UCSD-AML1 (cell line): ENCODE measurements at regions not wholly inside any gene's neighbourhood (a gene's known extent, or its start where the extent isn't known, plus 50 kb on each side); places are given as distances from the start of the nearest gene placed in this dataset.
"Not testable (repeated sequence)": the region's sequence is repeated elsewhere in the genome, so short reads cannot be mapped to it uniquely, and the experiment has no call there.

ENCODE experiments used
- DNase-seq: peaks from one replicate; lab custom pipeline; 2025; ENCODE audit not compliant: unreplicated experiment; lab: John Stamatoyannopoulos, UW

GRCh38 chr15:66959875-66960274 is 105.5 kb upstream of the SMAD3 start:
- DNase-seq = no peak

DNA sequence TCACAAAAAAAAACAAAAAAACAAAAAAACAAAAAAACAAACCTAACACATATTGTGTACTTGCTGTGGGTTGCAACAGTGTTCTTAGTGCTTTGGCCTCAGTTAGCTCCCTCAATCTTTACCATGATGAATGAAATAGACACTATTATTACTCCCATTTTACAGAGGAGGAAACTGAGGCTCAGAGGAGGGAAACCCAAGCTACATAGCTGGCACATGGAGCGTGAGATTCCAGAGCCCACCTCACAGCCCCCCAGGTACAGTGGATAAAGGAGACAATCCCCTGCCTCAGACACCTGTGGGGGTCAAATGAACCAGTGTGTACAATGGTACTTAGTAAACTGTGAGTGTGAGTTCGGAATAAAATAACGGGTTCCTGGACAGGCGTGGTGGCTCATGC is 104.9 kb upstream of the SMAD3 start:
- no peak for DNase-seq

DNA sequence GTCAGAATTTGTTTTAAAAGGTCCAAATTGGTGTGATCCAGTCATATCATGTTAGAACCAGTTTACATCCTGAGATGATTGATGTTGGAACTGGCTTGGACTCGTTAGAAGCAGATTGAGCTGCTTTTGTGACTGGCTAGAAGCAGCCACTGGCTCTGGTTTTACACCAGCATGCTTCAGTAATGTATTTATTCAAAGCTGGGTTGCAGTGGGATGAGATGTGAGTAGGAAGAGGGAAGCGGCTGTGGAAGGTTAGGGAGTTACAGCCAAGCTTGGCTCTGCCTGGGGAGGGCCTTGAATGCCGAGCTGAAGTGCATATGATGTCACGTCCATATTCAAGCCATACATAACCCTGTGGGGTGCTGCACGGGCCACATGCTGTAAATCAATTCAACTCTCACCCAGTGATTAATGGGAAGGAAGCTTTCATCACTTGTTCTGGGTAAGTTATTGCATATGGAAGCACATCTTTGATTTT is 104.0 kb upstream of the SMAD3 start:
- DNase-seq = no peak

DNA sequence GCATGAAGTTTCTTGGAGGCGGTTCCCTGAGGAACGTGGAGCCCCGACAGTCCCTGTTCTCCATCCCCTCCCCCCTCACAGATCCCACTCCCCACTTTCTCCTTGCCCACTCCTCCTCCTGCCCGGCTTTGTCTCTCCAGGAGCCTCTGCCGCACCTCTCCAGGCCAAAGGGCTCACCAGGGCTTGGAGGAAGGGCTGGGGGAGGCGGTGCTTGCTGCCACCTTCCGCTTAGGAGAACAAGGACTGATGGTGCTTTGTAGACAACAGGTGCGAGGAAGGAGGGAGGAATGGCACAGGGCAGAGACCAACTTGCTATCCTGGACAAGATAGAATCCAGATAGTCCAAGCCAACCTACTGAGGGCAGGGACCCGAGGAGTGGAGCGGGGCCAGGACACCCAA is 103.5 kb upstream of the SMAD3 start:
- DNase-seq = no peak

- DNase-seq = no peak
Measured at GRCh38 chr15:66962522-66962921, 102.9 kb upstream of the SMAD3 start.

DNA sequence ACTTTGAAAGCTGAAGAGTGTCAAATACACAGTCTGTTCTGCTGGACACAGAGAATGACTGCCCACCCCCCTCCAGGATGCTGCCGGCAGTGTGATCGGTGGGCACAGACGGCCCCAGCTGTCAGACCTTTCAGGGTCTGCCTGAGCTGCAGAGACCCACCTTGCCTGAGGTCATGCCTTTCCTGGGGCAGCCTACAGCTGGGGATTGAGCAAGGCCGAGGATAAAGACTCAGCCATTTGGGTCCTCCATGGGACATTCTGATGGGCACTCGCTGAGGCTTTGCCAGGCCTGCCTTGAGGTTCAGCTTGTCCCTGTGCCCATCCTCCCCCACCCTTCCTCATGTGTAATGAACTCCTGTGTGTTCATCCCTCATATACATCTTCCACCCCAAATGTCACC is 102.3 kb upstream of the SMAD3 start:
- DNase-seq = no peak

DNA sequence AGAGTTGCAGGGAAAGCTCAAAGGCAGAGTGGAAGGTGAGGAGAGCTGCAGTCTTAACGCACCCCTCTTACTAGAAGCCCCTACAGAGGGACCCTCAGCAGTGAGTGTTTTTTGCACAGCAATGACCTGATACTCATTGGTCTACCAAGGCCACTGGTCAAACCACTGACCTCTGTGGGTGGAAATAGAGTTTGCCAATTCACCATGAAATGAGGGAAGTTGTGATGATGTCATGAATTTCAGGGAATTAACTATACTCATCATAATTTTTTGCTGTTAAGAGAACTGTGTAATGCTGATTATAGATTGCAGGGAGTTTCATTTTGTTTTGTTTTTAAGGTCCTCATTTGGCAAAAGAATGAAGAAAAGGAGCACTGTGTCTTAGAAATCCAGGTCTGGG is 101.7 kb upstream of the SMAD3 start:
- DNase-seq = no peak

DNA sequence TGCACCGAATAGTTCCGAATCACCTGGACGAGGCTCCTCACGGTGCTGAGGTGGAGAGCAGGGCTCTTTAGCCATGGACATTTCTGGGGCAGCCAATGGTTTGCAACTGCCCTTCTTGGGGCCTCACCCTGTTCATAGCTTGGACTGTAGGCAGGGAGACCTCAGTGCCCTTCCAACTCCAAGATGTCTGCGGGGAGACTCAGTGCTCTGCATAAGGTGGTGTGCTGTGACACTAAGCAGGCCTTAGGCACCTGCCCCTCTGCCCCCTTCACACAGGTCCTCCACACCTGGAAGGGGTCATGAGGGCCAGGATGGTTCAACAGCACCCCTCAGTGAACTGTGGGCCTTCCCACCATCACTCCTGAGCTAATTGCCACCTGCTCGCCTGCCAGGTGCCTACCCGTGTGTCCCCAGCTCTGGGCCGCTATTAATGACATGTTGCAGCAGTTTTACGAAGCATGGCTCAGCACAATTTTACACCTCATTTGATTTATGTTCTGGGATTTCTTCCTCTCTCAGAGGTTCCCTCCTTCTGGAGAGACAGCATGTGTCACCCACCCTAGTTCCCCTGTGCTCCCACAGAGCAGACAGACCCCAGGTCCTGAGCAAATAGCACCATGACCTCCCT is 101.2 kb upstream of the SMAD3 start:
- DNase-seq = no peak

GRCh38 chr15:66964791-66965190 is 100.6 kb upstream of the SMAD3 start:
- DNase-seq = no peak

GRCh38 chr15:66965201-66965900 is 100.1 kb upstream of the SMAD3 start:
- no peak for DNase-seq

- no peak for DNase-seq
Measured at GRCh38 chr15:66966256-66966655, 99.1 kb upstream of the SMAD3 start.

GRCh38 chr15:66968806-66969596 is 96.4 kb upstream of the SMAD3 start:
- DNase-seq = no peak

DNA sequence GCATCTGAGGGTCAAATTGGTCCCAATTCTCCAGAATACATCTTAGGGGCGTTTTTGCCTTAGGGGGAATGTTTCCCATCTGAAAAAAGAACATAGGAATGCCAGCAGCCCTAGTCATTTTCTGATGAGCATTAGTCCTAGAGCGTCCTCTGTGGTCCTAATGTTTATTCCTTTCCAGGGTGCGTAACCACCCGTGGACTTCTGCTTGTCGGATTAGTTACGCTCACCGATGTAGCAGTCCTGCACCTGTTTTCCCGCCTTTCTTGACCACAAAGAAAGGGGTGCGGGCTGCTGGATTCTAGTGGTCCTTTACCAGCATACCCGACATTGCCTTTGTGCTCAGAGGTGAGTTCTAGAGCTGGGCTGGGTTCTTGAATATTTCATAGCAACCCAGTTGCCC is 91.3 kb upstream of the SMAD3 start:
- not testable (repeated sequence) for DNase-seq

DNA sequence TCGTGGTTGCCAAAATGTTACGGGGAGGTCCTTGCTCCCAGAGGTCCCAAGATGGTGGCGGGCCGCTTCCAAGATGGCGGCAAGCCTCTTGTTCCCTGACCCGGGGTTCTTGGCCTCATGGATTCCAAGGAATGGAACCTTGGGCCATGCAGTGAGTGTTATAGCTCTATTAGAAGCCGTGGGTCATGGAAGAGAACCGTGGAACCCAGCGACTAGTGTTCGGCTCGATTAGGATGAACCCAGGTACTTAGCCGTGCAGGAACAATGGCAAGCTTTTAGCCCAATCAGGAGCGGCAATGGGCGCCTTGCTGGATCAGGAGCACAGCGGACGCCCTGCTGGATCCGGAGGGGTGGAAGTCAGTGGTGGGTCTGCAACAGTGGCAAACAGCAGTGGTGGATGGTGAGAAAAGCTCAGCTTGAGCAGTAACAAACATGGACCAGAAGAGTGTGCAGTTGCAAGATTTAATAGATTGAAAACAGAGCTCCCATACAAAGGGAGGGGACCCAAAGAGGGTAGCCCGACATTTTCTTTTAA is 89.2 kb upstream of the SMAD3 start:
- DNase-seq = not testable (repeated sequence)

DNA sequence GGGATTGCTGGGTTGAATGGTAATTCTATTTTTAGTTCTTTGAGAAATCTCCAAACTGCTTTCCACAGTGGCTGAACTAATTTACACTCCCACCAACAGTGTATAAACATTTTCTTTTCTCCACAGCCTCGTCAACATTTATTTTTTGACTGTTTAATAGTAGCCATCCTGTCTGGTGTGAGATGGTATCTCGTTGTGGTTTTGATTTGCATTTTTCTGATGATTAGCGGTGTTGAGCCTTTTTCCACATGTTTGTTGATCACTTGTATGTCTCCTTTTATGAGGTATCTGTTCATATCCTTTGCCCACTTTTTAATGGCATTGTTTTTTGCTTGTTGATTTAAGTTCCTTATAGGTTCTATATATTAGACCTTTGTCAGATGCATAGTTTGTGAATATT is 85.1 kb upstream of the SMAD3 start:
- DNase-seq = not testable (repeated sequence)

GRCh38 chr15:66981771-66982170 is 83.6 kb upstream of the SMAD3 start:
- no peak for DNase-seq

DNA sequence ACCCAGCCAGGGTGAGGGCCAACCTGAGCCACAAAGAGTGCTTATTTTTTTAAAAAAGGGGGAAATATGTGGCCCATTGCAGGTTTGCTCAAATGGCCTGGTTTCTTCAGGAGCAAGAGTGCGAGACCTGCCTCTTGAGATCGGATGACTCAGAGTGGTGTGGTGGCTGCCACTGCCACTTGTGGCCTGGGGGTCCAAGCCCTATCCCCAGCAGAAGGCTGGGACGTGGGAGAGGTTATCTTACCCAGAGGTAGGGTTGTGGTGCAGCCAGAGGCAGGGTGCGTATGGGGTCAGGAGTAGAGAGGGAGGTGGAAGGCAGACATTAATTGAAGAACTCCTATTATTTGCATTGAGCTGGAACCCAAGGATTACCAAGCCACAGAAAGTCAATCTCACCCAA is 83.2 kb upstream of the SMAD3 start:
- DNase-seq = no peak

DNA sequence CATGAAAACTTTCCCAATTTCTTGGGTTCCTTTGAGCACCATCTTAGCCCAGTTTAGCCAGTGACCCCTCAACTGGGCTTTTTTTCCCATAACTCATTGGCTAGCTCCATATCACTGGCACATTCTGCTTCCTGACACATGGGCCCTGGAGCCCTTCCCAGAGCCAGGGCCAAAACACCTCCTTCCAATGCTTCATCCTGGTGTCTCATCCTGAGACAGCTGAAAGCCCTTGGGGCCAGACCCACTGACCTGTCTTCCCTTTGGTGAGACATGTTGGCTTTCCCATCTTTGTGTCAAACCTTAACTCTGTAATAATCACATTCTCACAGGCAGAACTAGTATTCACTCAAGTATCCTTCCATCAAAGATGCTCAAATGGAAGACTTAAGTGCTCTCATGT is 82.6 kb upstream of the SMAD3 start:
- DNase-seq = no peak

- no peak for DNase-seq
Measured at GRCh38 chr15:66985653-66986052, 79.7 kb upstream of the SMAD3 start.

DNA sequence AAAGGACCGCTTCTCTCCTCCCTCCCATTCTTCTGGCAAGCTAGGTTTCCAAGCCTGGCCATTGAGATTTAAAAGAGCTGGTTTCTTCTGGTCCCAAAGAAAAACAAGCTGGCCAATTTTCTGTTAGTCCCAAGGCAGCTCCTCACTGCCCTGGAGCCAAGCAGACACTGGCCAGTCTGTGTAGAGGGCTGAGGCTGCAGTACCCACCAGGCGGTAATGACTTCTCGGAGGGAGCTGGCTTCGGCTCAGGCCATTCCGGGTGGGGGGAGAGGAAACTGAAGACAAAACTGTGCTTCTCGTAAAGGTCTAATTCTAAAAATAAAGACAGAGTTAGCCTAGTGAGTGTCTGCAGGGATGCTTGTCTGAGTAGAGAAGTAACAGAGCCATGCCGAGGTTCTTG is 78.5 kb upstream of the SMAD3 start:
- DNase-seq = no peak

- DNase-seq = no peak
Measured at GRCh38 chr15:66993090-66993489, 72.3 kb upstream of the SMAD3 start.
